ENCODE measurements at regions not wholly inside any gene's neighbourhood (a gene's known extent, or its start where the extent isn't known, plus 50 kb on each side); places are given as distances from the start of the nearest gene placed in this dataset.

DNA sequence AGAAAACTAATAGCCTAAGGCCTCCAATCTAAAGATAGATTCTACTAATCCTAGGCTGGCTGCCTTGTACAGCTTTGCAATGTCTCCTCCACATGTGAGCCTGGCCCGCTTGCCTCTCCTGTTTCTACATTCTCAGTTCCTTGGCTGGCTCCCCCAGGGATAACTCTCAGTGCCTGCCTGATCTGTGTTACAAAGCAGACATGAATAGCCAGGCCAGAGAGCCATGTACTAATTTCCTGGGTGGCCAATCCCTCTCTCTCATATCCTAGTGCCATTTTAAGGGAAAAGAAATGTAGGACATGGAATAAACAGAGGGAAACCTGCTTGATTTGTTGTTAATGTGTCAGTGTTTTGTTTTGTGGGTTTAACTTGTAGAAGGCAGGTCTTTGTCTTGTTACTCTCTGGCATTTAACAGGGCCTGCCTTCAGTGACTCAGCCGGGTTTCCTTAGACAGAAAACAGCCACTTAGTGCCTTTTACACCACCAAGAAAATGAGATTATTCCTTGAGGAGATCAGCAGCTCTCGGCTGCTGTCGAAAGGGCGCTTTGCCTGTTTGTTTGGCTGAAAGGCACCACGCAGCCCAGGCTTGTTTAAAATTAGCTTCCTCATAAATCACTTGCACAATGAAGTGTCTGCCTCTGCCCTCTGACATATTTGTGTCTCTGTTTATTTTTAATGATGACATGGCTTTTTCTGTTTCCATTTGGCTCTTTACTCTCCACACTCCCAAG is 702.7 kb downstream of the MAFB start:
- POLR2A ChIA-PET = no interaction called here
- CTCF ChIA-PET = no interaction called here
- peak; percentile 21 for DNase-seq (ENCODE audit: low read depth, low spot score)
- no peak overlapping the region for H3K4me3 ChIP-seq (ENCODE audit: low read depth, low read length)
- TF ChIP-seq, protein P1, sequence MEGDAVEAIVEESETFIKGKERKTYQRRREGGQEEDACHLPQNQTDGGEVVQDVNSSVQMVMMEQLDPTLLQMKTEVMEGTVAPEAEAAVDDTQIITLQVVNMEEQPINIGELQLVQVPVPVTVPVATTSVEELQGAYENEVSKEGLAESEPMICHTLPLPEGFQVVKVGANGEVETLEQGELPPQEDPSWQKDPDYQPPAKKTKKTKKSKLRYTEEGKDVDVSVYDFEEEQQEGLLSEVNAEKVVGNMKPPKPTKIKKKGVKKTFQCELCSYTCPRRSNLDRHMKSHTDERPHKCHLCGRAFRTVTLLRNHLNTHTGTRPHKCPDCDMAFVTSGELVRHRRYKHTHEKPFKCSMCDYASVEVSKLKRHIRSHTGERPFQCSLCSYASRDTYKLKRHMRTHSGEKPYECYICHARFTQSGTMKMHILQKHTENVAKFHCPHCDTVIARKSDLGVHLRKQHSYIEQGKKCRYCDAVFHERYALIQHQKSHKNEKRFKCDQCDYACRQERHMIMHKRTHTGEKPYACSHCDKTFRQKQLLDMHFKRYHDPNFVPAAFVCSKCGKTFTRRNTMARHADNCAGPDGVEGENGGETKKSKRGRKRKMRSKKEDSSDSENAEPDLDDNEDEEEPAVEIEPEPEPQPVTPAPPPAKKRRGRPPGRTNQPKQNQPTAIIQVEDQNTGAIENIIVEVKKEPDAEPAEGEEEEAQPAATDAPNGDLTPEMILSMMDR (IDR thresholded peaks at IDR 0.05; ENCODE audit: insufficient read depth, low read length, missing control alignments) = no peak

DNA sequence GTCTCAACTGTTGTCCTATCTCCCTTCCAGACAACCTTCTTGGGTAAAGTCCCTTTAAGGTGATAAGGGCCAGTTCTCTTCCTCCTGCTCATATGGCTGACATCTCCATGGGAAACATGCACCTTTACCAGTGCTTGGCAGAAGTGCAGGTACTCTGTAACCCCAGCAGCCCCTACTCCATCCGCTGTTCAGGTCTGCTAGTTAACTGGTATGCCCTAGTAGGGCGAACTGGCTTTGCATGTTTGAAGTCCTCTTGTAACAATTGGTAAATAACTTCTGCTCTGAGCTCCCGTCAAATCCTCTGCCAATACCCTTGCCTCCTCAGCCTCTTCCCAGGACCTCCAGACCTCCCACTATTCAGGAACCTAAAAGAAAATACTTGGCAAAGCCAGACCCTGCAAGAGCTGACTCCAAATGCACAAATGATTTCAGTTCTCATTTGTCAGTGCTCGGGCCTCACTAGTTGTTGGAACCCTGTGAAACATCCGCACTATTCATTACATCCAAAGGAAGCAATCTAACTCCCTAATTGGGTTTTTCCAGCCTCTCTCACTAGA is 703.7 kb downstream of the MAFB start:
- no peak overlapping the region for H3K4me3 ChIP-seq (ENCODE audit: low read depth, low read length)
- no peak for DNase-seq (ENCODE audit: low read depth, low spot score)
- TF ChIP-seq, protein P1 (IDR thresholded peaks at IDR 0.05; ENCODE audit: insufficient read depth, low read length, missing control alignments) = no peak
- CTCF ChIA-PET = no interaction called here
- POLR2A ChIA-PET = no interaction called here

DNA sequence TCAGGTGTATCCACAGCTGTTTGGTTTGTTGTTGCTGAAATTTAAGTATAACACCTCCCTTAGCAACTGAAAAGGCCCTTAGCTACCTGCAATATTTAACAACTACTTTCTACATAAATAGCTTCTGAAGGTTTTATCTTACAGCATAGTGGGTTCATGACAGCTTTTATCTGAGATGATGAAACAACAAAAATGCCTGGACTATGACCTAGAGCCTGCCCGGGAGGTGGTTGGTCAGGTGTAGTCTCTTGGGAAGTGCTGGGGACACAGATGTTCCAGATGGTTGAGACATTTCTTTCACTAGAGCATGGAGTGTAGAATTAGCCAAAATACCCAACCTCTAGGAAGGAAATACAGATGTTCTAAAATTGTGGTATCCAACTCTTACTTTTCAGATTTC is 705.4 kb downstream of the MAFB start:
- no peak for DNase-seq (ENCODE audit: low read depth, low spot score)
- TF ChIP-seq, protein P1 (IDR thresholded peaks at IDR 0.05; ENCODE audit: insufficient read depth, low read length, missing control alignments) = no peak
- H3K4me3 ChIP-seq (ENCODE audit: low read depth, low read length) = no peak overlapping the region
- POLR2A ChIA-PET = no interaction called here
- CTCF ChIA-PET = no interaction called here

DNA sequence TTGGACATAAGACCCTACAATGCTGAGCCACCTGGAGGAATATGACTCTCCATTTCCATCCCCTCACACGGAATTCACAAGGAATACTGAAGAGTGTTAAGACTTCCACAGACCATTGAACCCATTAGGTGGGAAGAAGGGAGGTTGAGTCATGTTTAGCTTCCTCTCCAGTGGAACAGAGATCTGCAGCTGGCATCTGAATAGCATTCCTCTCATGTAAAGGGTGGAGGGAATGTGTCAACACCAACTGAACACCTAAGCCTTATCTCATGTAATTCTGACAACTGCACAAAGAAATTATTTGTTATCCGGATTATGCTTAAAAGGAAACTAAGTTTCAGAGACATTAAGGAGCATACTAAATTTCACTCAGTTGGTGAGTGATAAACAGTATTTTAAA is 705.9 kb downstream of the MAFB start:
- ChIA-PET CTCF (no interaction called here), POLR2A (no interaction called here)
- no peak for DNase-seq (ENCODE audit: low read depth, low spot score)
- TF ChIP-seq, protein P1 (IDR thresholded peaks at IDR 0.05; ENCODE audit: insufficient read depth, low read length, missing control alignments) = no peak
- no peak overlapping the region for H3K4me3 ChIP-seq (ENCODE audit: low read depth, low read length)

DNA sequence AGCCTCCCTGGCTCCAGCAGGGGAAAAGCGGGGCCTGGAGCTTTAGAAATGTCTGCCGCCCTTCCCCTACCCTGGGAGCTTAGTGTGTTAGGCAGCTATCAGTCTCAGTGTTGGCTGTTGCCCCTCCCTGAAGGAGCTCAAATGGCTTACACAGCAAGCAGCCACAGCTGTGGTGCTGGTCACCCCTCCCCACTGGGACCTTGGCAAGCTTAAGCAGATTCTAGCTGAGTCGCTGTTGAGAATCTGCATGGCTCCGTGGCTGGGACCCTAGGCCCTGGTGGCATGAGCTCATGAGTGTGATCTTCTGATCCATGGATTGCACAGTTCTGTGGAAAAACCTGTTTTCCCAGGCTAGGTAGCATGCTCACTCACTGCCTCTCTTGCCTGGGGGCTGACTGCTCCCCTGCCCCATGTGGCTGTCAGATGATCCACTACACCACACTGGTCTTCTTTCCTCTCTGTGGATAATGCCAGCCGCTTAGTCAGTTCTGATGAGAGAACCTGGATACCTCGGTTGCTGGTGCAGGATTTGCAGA is 714.0 kb downstream of the MAFB start:
- TF ChIP-seq, protein P1 (IDR thresholded peaks at IDR 0.05; ENCODE audit: insufficient read depth, low read length, missing control alignments) = no peak
- POLR2A ChIA-PET = no interaction called here
- H3K4me3 ChIP-seq (ENCODE audit: low read depth, low read length) = no peak overlapping the region
- no peak for DNase-seq (ENCODE audit: low read depth, low spot score)
- CTCF ChIA-PET = no interaction called here

DNA sequence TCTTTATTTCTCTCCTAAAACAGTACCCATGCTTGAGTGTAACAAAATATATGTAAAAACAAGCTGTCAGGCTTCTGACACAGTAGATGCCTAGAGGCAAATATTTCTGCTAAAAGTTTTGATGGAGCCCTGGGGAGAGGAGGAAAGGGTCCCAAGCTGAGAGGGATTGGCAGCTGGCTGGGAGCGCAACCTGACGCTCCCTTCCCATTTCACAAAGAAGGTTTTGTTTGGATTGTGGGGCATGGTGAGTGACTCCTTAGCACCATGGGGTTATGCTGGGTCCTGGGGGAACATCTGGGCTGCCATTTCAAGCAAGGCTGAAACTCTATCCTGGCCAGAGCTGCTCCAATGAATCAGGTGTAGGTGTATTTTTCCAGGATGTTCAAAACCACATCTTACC is 720.5 kb downstream of the MAFB start:
- ChIA-PET CTCF (no interaction called here), POLR2A (no interaction called here)
- DNase-seq (ENCODE audit: low read depth, low spot score) = no peak
- H3K4me3 ChIP-seq (ENCODE audit: low read depth, low read length) = no peak overlapping the region
- TF ChIP-seq, protein P1 (IDR thresholded peaks at IDR 0.05; ENCODE audit: insufficient read depth, low read length, missing control alignments) = no peak

All from AG04449 (cell line).